ENCODE measurements at regions not wholly inside any gene's neighbourhood (a gene's known extent, or its start where the extent isn't known, plus 50 kb on each side); places are given as distances from the start of the nearest gene placed in this dataset.
A peak's percentile ranks its signal among the peaks of the same experiment; 100 is the strongest.
"Not testable (repeated sequence)": the region's sequence is repeated elsewhere in the genome, so short reads cannot be mapped to it uniquely, and the experiment has no call there.

DNA sequence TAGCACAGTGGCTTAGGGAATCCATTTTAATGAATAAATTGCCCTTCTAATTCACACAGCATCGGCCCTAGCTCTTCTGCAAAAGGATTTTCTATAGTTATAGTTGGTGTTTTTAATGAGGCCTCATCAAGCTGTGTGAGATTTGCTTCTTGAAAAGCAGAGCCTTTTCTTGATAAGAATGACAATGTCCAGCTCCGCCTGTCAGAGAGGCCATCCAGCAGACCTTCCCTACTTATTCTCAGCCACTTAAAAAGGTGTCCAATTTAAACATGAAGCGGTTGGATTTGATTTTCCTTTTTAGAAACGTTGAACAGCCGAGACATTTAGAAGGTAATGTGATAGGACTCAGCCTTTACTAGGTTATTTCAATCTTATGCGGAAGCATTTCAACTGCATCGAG is 134.4 kb downstream of the ZNF608 start:
- no peak overlapping the region for H3K4me3 ChIP-seq (ENCODE audit: low read depth, low read length)
- TF ChIP-seq CTCF (conservative IDR thresholded peaks at IDR 0.05; ENCODE audit: low read depth, low read length) = no peak
- DNase-seq (ENCODE audit: low read depth) = no peak

GRCh38 chr5:124611262-124611661 is 135.2 kb downstream of the ZNF608 start:
- not testable (repeated sequence) for DNase-seq (ENCODE audit: low read depth); H3K4me3 ChIP-seq (ENCODE audit: low read depth, low read length)

GRCh38 chr5:124609685-124610084 is 136.8 kb downstream of the ZNF608 start:
- not testable (repeated sequence) for H3K4me3 ChIP-seq (ENCODE audit: low read depth, low read length); DNase-seq (ENCODE audit: low read depth)

- H3K4me3 ChIP-seq (ENCODE audit: low read depth, low read length) = no peak overlapping the region
- DNase-seq (ENCODE audit: low read depth) = no peak
- no peak for TF ChIP-seq CTCF (conservative IDR thresholded peaks at IDR 0.05; ENCODE audit: low read depth, low read length)
Observed at GRCh38 chr5:124606543-124606942, 139.9 kb downstream of the ZNF608 start.

- H3K4me3 ChIP-seq (ENCODE audit: low read depth, low read length) = no peak overlapping the region
- no peak for TF ChIP-seq CTCF (conservative IDR thresholded peaks at IDR 0.05; ENCODE audit: low read depth, low read length)
- DNase-seq (ENCODE audit: low read depth) = no peak
Observed at GRCh38 chr5:124606093-124606492, 140.3 kb downstream of the ZNF608 start.

DNA sequence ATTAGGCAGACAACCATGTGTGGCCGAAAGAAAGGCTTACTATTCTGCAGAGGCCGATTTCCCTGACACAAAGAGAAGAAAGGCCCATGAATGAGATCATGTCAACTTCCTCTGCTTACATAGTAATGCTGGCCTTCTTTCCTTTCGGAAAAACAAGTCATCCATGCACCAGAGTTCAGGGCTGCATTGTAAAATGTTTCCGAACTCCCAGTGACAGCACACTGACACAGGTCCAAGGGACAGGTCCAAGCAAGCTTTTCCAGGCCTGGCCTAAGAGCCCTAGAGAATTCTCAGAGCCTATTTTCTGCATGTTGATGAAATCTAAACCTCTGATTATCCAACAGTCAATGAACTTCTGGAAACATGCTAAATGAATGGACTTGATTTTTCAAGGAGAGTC is 140.9 kb downstream of the ZNF608 start:
- H3K4me3 ChIP-seq (ENCODE audit: low read depth, low read length) = no peak overlapping the region
- TF ChIP-seq CTCF (conservative IDR thresholded peaks at IDR 0.05; ENCODE audit: low read depth, low read length) = no peak
- peak; percentile 46 for DNase-seq (ENCODE audit: low read depth)

DNA sequence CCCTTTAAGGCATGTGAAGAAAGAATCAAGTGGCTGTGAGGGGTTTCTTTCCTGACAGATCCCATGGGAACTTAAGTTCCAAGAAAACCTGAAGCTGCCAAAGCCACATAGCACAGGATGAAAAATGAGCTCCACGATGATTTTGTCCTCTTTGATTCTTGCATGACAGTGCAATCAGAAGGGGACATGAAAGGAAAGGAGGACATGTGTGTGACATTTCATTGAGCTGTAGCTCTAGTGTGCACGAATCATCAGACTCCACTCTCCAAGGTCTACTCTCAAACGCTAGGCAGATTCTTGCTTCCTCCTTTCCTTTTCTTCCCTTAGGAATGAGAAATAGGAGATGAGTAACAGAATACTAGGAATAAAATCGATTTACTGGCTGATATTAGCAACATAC is 142.0 kb downstream of the ZNF608 start:
- DNase-seq (ENCODE audit: low read depth) = no peak
- TF ChIP-seq CTCF (conservative IDR thresholded peaks at IDR 0.05; ENCODE audit: low read depth, low read length) = no peak
- no peak overlapping the region for H3K4me3 ChIP-seq (ENCODE audit: low read depth, low read length)

GRCh38 chr5:124602925-124603650 is 143.4 kb downstream of the ZNF608 start:
- no peak for DNase-seq (ENCODE audit: low read depth)
- TF ChIP-seq CTCF (conservative IDR thresholded peaks at IDR 0.05; ENCODE audit: low read depth, low read length) = no peak
- H3K4me3 ChIP-seq (ENCODE audit: low read depth, low read length) = no peak overlapping the region

Measured in choroid plexus epithelial cell (primary cell).